Keratinocyte (primary cell): ENCODE measurements at regions not wholly inside any gene's neighbourhood (a gene's known extent, or its start where the extent isn't known, plus 50 kb on each side); places are given as distances from the start of the nearest gene placed in this dataset.

Source experiments
- EZH2 ChIP-seq: IDR thresholded peaks from one replicate; pipeline ENCODE4 v1.6.1; 2012; ENCODE audit warnings: inconsistent platforms, mild to moderate bottlenecking, low read length, moderate library complexity
- TF ChIP-seq, protein P1 (sequence below), 3 experiments: IDR thresholded peaks in 1 of 3; conservative IDR thresholded peaks in 1 of 3; optimal IDR thresholded peaks in 1 of 3; 2 replicates in 2 of 3; 3 replicates in 1 of 3; pipeline versions ENCODE3 to v1.5.1; 2011; ENCODE audit warnings: low read length in 3 of 3, mild to moderate bottlenecking in 3 of 3, moderate library complexity in 2 of 3, control low read depth in 1 of 3, inconsistent platforms in 1 of 3; ENCODE audit not compliant: insufficient read depth in 2 of 3; ENCODE audit errors: extremely low read depth in 1 of 3

DNA sequence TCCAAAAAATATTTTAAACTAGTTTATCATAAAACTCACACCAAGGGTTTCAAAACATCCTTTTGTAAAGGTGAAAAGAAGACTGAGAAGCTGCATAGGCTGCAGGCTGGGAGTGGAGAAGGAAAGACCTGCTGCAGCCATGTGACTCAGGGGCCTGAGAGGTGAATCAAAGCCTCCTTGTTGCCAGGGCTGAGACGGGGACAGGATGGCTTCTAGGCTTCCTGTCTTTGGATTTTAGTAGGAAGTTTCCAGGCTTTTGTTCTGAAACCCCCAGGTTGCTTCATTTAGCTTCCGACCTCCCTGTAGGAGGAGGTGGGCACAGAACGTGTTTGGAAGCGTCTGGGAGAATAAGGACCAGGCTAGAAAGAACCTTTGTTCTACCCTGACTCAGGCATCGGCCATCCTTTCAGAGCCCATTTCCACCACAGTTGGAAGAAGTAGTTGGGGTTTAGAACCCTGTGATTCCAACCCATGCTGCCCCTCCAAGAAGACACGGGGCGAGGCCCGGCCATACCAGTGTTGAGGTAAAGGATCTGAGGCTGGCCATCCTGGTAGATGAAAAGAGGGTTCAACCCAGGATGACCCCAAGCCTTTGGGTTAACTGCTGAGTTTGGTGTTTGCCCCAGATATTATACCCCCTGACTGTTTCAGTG lies 122.4 kb downstream of the SLC25A47 start:
- TF ChIP-seq, protein P1, sequence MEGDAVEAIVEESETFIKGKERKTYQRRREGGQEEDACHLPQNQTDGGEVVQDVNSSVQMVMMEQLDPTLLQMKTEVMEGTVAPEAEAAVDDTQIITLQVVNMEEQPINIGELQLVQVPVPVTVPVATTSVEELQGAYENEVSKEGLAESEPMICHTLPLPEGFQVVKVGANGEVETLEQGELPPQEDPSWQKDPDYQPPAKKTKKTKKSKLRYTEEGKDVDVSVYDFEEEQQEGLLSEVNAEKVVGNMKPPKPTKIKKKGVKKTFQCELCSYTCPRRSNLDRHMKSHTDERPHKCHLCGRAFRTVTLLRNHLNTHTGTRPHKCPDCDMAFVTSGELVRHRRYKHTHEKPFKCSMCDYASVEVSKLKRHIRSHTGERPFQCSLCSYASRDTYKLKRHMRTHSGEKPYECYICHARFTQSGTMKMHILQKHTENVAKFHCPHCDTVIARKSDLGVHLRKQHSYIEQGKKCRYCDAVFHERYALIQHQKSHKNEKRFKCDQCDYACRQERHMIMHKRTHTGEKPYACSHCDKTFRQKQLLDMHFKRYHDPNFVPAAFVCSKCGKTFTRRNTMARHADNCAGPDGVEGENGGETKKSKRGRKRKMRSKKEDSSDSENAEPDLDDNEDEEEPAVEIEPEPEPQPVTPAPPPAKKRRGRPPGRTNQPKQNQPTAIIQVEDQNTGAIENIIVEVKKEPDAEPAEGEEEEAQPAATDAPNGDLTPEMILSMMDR (optimal IDR thresholded peaks at IDR 0.05 in 1 of 3, IDR thresholded peaks at IDR 0.05 in 1 of 3, conservative IDR thresholded peaks at IDR 0.05 in 1 of 3; ENCODE audit: extremely low read depth in 1 of 3, insufficient read depth in 2 of 3, low read length in 3 of 3): no peak
- no peak for TF ChIP-seq EZH2
